HFFc6 (cell line): ENCODE measurements at regions not wholly inside any gene's neighbourhood (a gene's known extent, or its start where the extent isn't known, plus 50 kb on each side); places are given as distances from the start of the nearest gene placed in this dataset.
"Not testable (repeated sequence)": the region's sequence is repeated elsewhere in the genome, so short reads cannot be mapped to it uniquely, and the experiment has no call there.

Source experiments
- DNase-seq: peaks from one replicate; pipeline ENCODE4 v3.0.0-alpha.2; 2018
- H3K27ac Mint-ChIP-seq: 2 replicates; pipeline ENCODE4 v1.8.0; 2020; ENCODE audit warnings: mild to moderate bottlenecking, mixed read lengths
- H3K27me3 Mint-ChIP-seq: 2 replicates; pipeline ENCODE4 v1.8.0; 2021; ENCODE audit warnings: mild to moderate bottlenecking, moderate library complexity, mixed read lengths; ENCODE audit not compliant: insufficient read depth
- H3K36me3 Mint-ChIP-seq: 2 replicates; pipeline ENCODE4 v1.8.0; 2021; ENCODE audit warnings: low read depth, mixed read lengths
- H3K4me1 Mint-ChIP-seq: 2 replicates; pipeline ENCODE4 v1.8.0; 2020; ENCODE audit warnings: low read depth, mixed read lengths
- H3K4me3 Mint-ChIP-seq: 2 replicates; pipeline ENCODE4 v1.8.0; 2020; ENCODE audit warnings: mild to moderate bottlenecking, moderate library complexity, mixed read lengths
- H3K9me3 Mint-ChIP-seq: 2 replicates; pipeline ENCODE4 v1.8.0; 2020; ENCODE audit warnings: mild to moderate bottlenecking, mixed read lengths
- TF ChIP-seq, protein P1 (sequence below): fragments of 200-600 bp; sonication (generic); IDR thresholded peaks from 2 replicates; pipeline ENCODE4 v1.5.0; 2021; ENCODE audit warnings: antibody characterized with exemption, mild to moderate bottlenecking

DNA sequence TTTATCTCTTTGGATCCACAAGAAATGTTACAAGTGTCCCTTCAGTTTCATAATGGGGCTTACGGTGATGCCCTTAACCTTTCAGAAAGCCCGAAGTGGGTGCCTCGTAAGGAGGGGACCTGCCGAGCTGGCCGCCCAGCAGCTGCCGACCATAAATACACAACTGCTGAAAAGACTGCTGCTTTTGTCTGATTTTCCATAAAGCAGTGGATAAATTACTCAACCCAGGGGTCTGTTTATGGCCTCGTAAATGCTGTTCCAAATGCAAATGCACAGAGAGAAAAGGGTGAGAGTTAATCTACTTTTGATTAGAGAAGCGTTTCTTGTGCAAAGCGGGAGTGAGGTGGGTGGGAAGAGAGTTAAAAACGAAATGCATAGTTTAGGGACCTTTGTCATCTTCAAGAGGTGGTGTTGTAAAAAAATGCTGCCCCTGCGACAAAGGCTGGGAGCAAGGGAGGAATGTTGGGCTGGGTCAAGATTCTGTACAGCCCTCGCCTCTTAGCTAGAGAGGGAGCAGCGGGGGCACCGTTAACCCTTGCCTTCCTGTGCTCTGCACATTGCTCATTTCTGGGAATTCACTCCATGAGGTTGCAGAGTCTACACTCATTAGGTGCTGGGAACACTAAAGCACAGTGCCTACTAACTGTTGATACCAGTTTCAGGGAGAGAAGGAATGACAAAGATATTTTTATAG is 112.0 kb upstream of the MTHFD1L start:
- no peak for DNase-seq
- no peak overlapping the region; the same call in 1 of the 2 replicates for H3K4me3 Mint-ChIP-seq
- TF ChIP-seq, protein P1, sequence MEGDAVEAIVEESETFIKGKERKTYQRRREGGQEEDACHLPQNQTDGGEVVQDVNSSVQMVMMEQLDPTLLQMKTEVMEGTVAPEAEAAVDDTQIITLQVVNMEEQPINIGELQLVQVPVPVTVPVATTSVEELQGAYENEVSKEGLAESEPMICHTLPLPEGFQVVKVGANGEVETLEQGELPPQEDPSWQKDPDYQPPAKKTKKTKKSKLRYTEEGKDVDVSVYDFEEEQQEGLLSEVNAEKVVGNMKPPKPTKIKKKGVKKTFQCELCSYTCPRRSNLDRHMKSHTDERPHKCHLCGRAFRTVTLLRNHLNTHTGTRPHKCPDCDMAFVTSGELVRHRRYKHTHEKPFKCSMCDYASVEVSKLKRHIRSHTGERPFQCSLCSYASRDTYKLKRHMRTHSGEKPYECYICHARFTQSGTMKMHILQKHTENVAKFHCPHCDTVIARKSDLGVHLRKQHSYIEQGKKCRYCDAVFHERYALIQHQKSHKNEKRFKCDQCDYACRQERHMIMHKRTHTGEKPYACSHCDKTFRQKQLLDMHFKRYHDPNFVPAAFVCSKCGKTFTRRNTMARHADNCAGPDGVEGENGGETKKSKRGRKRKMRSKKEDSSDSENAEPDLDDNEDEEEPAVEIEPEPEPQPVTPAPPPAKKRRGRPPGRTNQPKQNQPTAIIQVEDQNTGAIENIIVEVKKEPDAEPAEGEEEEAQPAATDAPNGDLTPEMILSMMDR = no peak
- peaks cover 25% of the 10 kb centered on the region for H3K4me1 Mint-ChIP-seq
- no peaks in the 10 kb centered on the region for H3K9me3 Mint-ChIP-seq
- no peak overlapping the region for H3K27ac Mint-ChIP-seq
- no peaks in the 10 kb centered on the region for H3K36me3 Mint-ChIP-seq
- peaks cover 6% of the 10 kb centered on the region for H3K27me3 Mint-ChIP-seq

DNA sequence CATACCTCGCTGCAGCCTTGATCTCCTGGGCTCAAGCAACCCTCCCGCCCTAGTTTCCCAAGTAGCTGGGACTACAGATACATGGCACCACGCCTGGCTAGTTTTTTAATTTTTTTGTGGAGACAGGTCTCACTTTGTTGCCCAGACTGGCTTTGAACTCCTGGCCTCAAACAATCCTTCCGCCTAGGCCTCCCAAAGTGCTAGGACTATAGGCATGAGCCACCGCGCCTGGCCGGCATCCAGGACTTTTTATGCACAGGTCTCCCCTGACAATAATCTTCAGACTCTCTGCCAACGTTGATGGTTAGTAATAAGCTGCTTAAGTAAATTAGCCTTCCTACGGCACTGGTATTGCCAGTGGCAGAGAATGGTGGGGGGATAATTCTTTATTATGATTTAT is 110.5 kb upstream of the MTHFD1L start:
- H3K4me3 Mint-ChIP-seq = no peak overlapping the region
- H3K4me1 Mint-ChIP-seq = peaks cover 25% of the 10 kb centered on the region
- H3K27ac Mint-ChIP-seq = no peak overlapping the region
- DNase-seq = no peak
- H3K27me3 Mint-ChIP-seq = peaks cover 11% of the 10 kb centered on the region
- no peaks in the 10 kb centered on the region for H3K9me3 Mint-ChIP-seq
- TF ChIP-seq, protein P1 = no peak
- no peaks in the 10 kb centered on the region for H3K36me3 Mint-ChIP-seq

DNA sequence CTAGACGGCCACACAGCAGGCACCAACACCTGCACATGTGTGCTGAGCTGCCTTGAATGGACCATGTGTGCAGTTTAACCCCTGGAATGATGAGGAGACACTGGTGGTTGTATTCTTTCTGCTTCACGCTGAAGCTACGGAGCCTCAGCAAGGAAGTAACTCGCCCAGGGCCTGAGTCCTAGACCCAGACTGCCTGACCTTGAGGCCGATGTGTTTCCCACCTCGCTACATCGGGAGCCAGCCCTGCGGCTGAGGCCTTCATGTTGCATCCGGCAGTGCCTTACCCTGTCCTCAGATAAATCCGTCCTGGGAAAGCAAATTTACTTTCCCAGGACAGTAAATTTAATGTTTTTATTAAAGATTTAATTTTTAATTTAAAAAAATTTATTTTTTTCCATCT is 110.0 kb upstream of the MTHFD1L start:
- Mint-ChIP-seq H3K27ac (no peak overlapping the region), H3K4me3 (no peak overlapping the region), H3K36me3 (no peaks in the 10 kb centered on the region), H3K27me3 (peaks cover 11% of the 10 kb centered on the region), H3K4me1 (peaks cover 25% of the 10 kb centered on the region), H3K9me3 (no peaks in the 10 kb centered on the region)
- TF ChIP-seq, protein P1 = no peak
- no peak for DNase-seq

DNA sequence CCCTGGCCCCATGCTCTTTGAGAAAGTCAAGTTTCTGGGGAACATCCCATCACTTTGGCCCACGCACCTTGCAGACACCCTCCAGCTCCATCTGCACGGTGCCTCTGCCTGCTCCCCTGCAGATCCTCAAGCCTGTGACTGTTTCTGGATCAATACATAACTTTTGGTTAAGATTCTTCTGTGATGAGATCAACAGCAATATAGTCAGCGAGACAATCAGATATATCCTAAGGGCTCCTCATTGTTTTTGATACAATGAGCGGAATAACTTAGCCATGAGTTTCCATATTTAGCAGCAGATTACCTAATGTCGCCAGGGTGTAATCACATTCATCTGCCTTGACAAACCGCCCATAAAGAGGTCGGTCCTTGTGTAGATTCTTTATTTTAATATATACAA is 109.3 kb upstream of the MTHFD1L start:
- peaks cover 14% of the 10 kb centered on the region for H3K27me3 Mint-ChIP-seq
- TF ChIP-seq, protein P1 = no peak
- H3K27ac Mint-ChIP-seq = no peak overlapping the region
- no peak overlapping the region for H3K4me3 Mint-ChIP-seq
- peaks cover 22% of the 10 kb centered on the region for H3K4me1 Mint-ChIP-seq
- no peaks in the 10 kb centered on the region for H3K36me3 Mint-ChIP-seq
- no peak for DNase-seq
- no peaks in the 10 kb centered on the region for H3K9me3 Mint-ChIP-seq

DNA sequence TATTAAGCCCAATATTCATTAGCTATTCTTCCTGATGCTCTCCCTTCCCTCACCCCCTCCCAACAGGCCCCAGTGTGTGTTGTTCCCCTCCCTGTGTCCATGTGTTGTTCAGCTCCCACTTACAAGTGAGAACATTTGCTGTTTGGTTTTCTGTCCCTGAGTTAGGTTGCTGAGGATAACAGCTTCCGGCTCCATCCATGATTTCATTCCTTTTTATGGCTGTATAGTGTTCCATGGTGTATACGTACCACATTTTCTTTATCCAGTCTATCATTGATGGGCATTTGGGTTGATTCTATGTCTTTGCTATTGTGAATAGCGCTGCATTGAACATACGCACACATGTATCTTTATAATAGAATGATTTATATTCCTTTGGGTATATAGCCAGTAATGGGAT is 107.7 kb upstream of the MTHFD1L start:
- peaks cover 16% of the 10 kb centered on the region for H3K4me1 Mint-ChIP-seq
- H3K36me3 Mint-ChIP-seq, H3K4me3 Mint-ChIP-seq, H3K9me3 Mint-ChIP-seq, DNase-seq, H3K27ac Mint-ChIP-seq: not testable (repeated sequence)
- H3K27me3 Mint-ChIP-seq = peaks cover 14% of the 10 kb centered on the region

DNA sequence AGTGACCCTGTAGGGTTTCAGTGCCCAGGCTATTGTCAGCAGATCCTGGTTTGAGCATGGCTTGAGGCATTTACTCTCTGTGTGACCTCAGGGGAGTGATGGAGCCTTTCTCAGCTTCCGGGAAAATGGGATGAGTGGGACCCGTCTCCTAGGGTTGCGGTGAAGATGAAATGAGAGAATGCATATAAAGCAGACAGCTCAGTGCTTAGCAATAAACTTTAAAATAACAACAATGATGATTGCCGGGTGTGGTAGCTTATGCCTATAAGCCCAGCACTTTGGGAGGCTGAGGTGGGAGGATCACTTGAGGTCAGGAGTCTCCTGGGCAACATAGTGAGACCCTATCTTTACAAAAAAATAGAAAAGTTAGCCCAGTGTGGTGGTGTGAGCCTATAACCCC is 106.0 kb upstream of the MTHFD1L start:
- no peak overlapping the region for H3K27ac Mint-ChIP-seq
- no peaks in the 10 kb centered on the region for H3K36me3 Mint-ChIP-seq
- TF ChIP-seq, protein P1 = no peak
- H3K27me3 Mint-ChIP-seq = peaks cover 11% of the 10 kb centered on the region
- no peak for DNase-seq
- no peak overlapping the region for H3K4me3 Mint-ChIP-seq
- H3K9me3 Mint-ChIP-seq = no peaks in the 10 kb centered on the region
- H3K4me1 Mint-ChIP-seq = peaks cover 6% of the 10 kb centered on the region; the same call in 1 of the 2 replicates
